ENCODE measurements at regions not wholly inside any gene's neighbourhood (a gene's known extent, or its start where the extent isn't known, plus 50 kb on each side); places are given as distances from the start of the nearest gene placed in this dataset.

- Histone ChIP-seq H3K9me3 (no peaks in the 10 kb centered on the region), H3K4me1 (peaks cover 22 to 45% (median 34%) of the 10 kb centered on the region in 4 donors), H3K27me3 (no peaks in the 10 kb centered on the region), H3K27ac (peak overlapping the region in 2 of 5 donors; percentile 26 to 34), H3K36me3 (no peaks in the 10 kb centered on the region), H3K4me3 (no peak overlapping the region)
- WGBS, 5 donors = 66 to 76% (median 70%) methylated on average over 4 of the region's 4 CpGs
- no peak for TF ChIP-seq CTCF (IDR thresholded peaks at IDR 0.05)
- no peak for TF ChIP-seq POLR2AphosphoS5 (IDR thresholded peaks at IDR 0.05)
- no peak for TF ChIP-seq POLR2A (IDR thresholded peaks at IDR 0.05)
- TF ChIP-seq EP300 (IDR thresholded peaks at IDR 0.05) = no peak
- no peak for DNase-seq
- intact Hi-C loops (cut with DNase I; ENCODE audit: low total_unique reads) = no loop called here
Observed at GRCh38 chr5:54644226-54644625, 126.7 kb downstream of the SNX18 start.

GRCh38 chr5:54643685-54644106 lies 126.1 kb downstream of the SNX18 start:
- no peak overlapping the region for H3K4me3 ChIP-seq
- H3K27me3 ChIP-seq = no peaks in the 10 kb centered on the region
- H3K4me1 ChIP-seq = peaks cover 24 to 47% (median 34%) of the 10 kb centered on the region in 4 donors
- WGBS, 5 donors = 26 to 45% (median 36%) methylated on average over 4 of the region's 4 CpGs
- DNase-seq = peak in 1 of 2 donors; percentile 41
- no peak overlapping the region for H3K27ac ChIP-seq
- H3K9me3 ChIP-seq = no peaks in the 10 kb centered on the region
- TF ChIP-seq POLR2AphosphoS5 (IDR thresholded peaks at IDR 0.05) (no peak), POLR2A (IDR thresholded peaks at IDR 0.05) (no peak), EP300 (IDR thresholded peaks at IDR 0.05) (no peak), CTCF (IDR thresholded peaks at IDR 0.05) (no peak)
- H3K36me3 ChIP-seq = no peaks in the 10 kb centered on the region
- intact Hi-C loops (cut with DNase I; ENCODE audit: low total_unique reads) = no loop called here

- no peak overlapping the region for H3K4me3 ChIP-seq
- WGBS, 5 donors = 70 to 90% (median 73%) methylated on average over 5 of the region's 5 CpGs
- H3K36me3 ChIP-seq = no peaks in the 10 kb centered on the region
- no peak for DNase-seq
- intact Hi-C loops (cut with DNase I; ENCODE audit: low total_unique reads) = no loop called here
- no peak for TF ChIP-seq POLR2AphosphoS5 (IDR thresholded peaks at IDR 0.05)
- TF ChIP-seq POLR2A (IDR thresholded peaks at IDR 0.05) = no peak
- TF ChIP-seq EP300 (IDR thresholded peaks at IDR 0.05) = no peak
- no peak for TF ChIP-seq CTCF (IDR thresholded peaks at IDR 0.05)
- peaks cover 5 to 28% (median 17%) of the 10 kb centered on the region in 4 donors for H3K4me1 ChIP-seq
- no peaks in the 10 kb centered on the region for H3K9me3 ChIP-seq
- no peaks in the 10 kb centered on the region for H3K27me3 ChIP-seq
- H3K27ac ChIP-seq = no peak overlapping the region
Observed at GRCh38 chr5:54639621-54640020, 122.1 kb downstream of the SNX18 start.

GRCh38 chr5:54638106-54638505 lies 120.5 kb downstream of the SNX18 start:
- Histone ChIP-seq H3K27ac (no peak overlapping the region), H3K9me3 (no peaks in the 10 kb centered on the region), H3K27me3 (no peaks in the 10 kb centered on the region), H3K36me3 (no peaks in the 10 kb centered on the region), H3K4me3 (no peak overlapping the region), H3K4me1 (peaks cover 4 to 15% (median 13%) of the 10 kb centered on the region in 4 donors)
- no peak for TF ChIP-seq POLR2AphosphoS5 (IDR thresholded peaks at IDR 0.05)
- TF ChIP-seq EP300 (IDR thresholded peaks at IDR 0.05) = no peak
- DNase-seq = no peak
- 53 to 65% (median 56%) methylated on average over 2 of the region's 2 CpGs for WGBS, 5 donors
- intact Hi-C loops (cut with DNase I; ENCODE audit: low total_unique reads) = no loop called here

- TF ChIP-seq CTCF (IDR thresholded peaks at IDR 0.05) (no peak), POLR2A (IDR thresholded peaks at IDR 0.05) (no peak), POLR2AphosphoS5 (IDR thresholded peaks at IDR 0.05) (no peak), EP300 (IDR thresholded peaks at IDR 0.05) (no peak)
- H3K9me3 ChIP-seq = no peaks in the 10 kb centered on the region
- peak; percentile 53 to 76 for DNase-seq
- 23 to 60% (median 35%) methylated on average over 6 of the region's 6 CpGs for WGBS, 5 donors
- H3K27me3 ChIP-seq = no peaks in the 10 kb centered on the region
- H3K27ac ChIP-seq = no peak overlapping the region
- H3K4me1 ChIP-seq = peaks cover 4 to 16% (median 15%) of the 10 kb centered on the region in 4 donors
- intact Hi-C loops (cut with DNase I; ENCODE audit: low total_unique reads) = no loop called here
- H3K4me3 ChIP-seq = no peak overlapping the region
- no peaks in the 10 kb centered on the region for H3K36me3 ChIP-seq
Observed at GRCh38 chr5:54637654-54638053, 120.1 kb downstream of the SNX18 start.

Measured in stomach (tissue), 8 donors.